ENCODE measurements at regions not wholly inside any gene's neighbourhood (a gene's known extent, or its start where the extent isn't known, plus 50 kb on each side); places are given as distances from the start of the nearest gene placed in this dataset.
"Not testable (repeated sequence)": the region's sequence is repeated elsewhere in the genome, so short reads cannot be mapped to it uniquely, and the experiment has no call there.

DNA sequence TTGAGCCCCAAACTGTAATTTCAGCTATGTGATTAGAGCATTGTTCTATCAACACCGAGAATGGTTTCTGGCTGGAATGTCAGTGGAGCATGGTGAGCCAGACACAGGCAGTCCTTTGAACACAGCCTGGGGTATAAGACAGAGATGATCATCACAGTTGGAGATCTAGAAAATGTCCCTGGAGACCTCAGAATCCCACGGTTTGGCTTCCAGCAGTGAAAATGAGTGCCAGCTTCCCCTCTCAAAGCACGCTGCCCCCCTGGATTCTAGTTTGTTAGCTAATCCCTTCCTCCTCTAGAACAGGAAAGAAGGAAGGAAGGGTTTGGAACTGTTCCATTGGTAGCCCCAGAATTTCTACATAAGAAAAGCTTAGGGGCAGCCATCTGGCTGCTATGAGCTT, 59.9 kb upstream of the JAK1 start:
- Histone ChIP-seq H3K27me3 (no peaks in the 10 kb centered on the region), H3K36me3 (replicated peaks in 1 of 2) (no peaks in the 10 kb centered on the region), H3K9me3 (replicated peaks in 1 of 3) (no peaks in the 10 kb centered on the region), H3K4me1 (replicated peaks in 1 of 2) (peaks cover 20 to 49% of the 10 kb centered on the region in 2 donors), H3K4me3 (no peak overlapping the region), H3K27ac (no peak overlapping the region)
- no peak for DNase-seq
- intact Hi-C loops (cut with DNase I), result no loop called here
- no peak for TF ChIP-seq CTCF (IDR thresholded peaks at IDR 0.05)
- no peak for TF ChIP-seq POLR2A (IDR thresholded peaks at IDR 0.05)
- 57 to 76% (median 71%) methylated on average over 3 of the region's 3 CpGs for WGBS, 4 donors

- Histone ChIP-seq H3K4me1 (replicated peaks in 1 of 2) (peaks cover 13 to 40% of the 10 kb centered on the region in 2 donors), H3K9me3 (replicated peaks in 1 of 3) (no peaks in the 10 kb centered on the region), H3K36me3 (replicated peaks in 1 of 2) (no peaks in the 10 kb centered on the region), H3K4me3 (no peak overlapping the region), H3K27ac (no peak overlapping the region), H3K27me3 (no peaks in the 10 kb centered on the region)
- WGBS, 4 donors, result 24 to 37% (median 25%) methylated on average over 5 of the region's 5 CpGs
- peak; percentile 64 to 92 (median 81) for DNase-seq
- TF ChIP-seq CTCF (IDR thresholded peaks at IDR 0.05) (no peak), POLR2A (IDR thresholded peaks at IDR 0.05) (no peak)
- intact Hi-C loops (cut with DNase I), result no loop called here
Observed at GRCh38 chr1:65027666-65028358, 61.5 kb upstream of the JAK1 start.

- H3K4me3 ChIP-seq; H3K36me3 ChIP-seq (replicated peaks in 1 of 2); intact Hi-C loops (cut with DNase I); DNase-seq; H3K27ac ChIP-seq; H3K27me3 ChIP-seq; H3K9me3 ChIP-seq (replicated peaks in 1 of 3): not testable (repeated sequence)
- WGBS, 4 donors, result 93 to 98% (median 95%) methylated on average over 3 of the region's 3 CpGs
- H3K4me1 ChIP-seq (replicated peaks in 1 of 2), result peaks cover 13 to 40% of the 10 kb centered on the region in 2 donors
Observed at GRCh38 chr1:65029434-65029833, 63.1 kb upstream of the JAK1 start.

DNA sequence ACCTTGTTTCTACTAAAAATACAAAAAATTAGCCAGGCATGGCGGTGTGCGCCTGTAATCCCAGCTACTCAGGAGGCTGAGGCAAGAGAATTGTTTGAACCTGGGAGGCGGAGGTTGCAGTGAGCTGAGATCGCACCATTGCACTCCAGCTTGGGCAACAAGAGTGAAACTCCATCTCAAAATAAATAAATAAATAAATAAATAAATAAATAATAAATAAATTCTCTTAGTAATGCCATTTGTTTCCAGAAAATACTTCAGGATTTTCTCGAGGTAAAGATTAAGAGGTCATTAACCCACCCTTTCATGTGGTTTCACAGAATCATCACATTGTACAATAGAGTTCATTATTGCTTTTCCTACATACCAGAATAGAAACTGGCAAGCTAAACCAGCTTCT, 68.5 kb upstream of the JAK1 start:
- H3K27me3 ChIP-seq; H3K27ac ChIP-seq; H3K36me3 ChIP-seq (replicated peaks in 1 of 2); intact Hi-C loops (cut with DNase I); H3K4me3 ChIP-seq; DNase-seq; H3K4me1 ChIP-seq (replicated peaks in 1 of 2); H3K9me3 ChIP-seq (replicated peaks in 1 of 3): not testable (repeated sequence)
- 92 to 99% (median 94%) methylated on average over 5 of the region's 5 CpGs for WGBS, 4 donors

GRCh38 chr1:65036570-65037051, 70.3 kb upstream of the JAK1 start:
- peaks cover 0 to 7% of the 10 kb centered on the region in 2 donors for H3K4me1 ChIP-seq (replicated peaks in 1 of 2)
- intact Hi-C loops (cut with DNase I), result no loop called here
- H3K9me3 ChIP-seq (replicated peaks in 1 of 3), result no peaks in the 10 kb centered on the region
- no peaks in the 10 kb centered on the region for H3K27me3 ChIP-seq
- no peak for TF ChIP-seq CTCF (IDR thresholded peaks at IDR 0.05)
- no peak for TF ChIP-seq POLR2A (IDR thresholded peaks at IDR 0.05)
- WGBS, 4 donors, result 84 to 100% (median 93%) methylated on average over 1 of the region's 1 CpG
- no peak for DNase-seq
- H3K27ac ChIP-seq, result no peak overlapping the region
- H3K4me3 ChIP-seq, result no peak overlapping the region
- no peaks in the 10 kb centered on the region for H3K36me3 ChIP-seq (replicated peaks in 1 of 2)

All from adrenal gland (tissue), 9 donors.